MCF 10A (cell line): ENCODE measurements at regions not wholly inside any gene's neighbourhood (a gene's known extent, or its start where the extent isn't known, plus 50 kb on each side); places are given as distances from the start of the nearest gene placed in this dataset.

Experiments
- BruUV-seq: library from RNA; stranded (reverse); fragments of 400-500 nt; replicated peaks from 2 replicates; lab custom pipeline; 2021; lab: Mats Ljungman, UMichigan
- CTCF ChIA-PET: fragments of 300-600 bp; sonication (Branson Sonifier 250); formaldehyde crosslinking; extraction: SDS; loops from one replicate; lab custom pipeline; 2021; ENCODE audit warnings: antibody characterized with exemption, inconsistent platforms; lab: Yijun Ruan, JAX
- POLR2A ChIA-PET: fragments of 300-600, 350-650 bp; sonication (Branson Sonifier 250); formaldehyde crosslinking; extraction: SDS; loops from one replicate; lab custom pipeline; 2020; ENCODE audit warnings: antibody characterized with exemption, inconsistent platforms; lab: Yijun Ruan, JAX
- DNase-seq: peaks from one replicate; pipeline ENCODE4 v3.0.0-alpha.2; 2018; ENCODE audit not compliant: unreplicated experiment
- H3K27ac Mint-ChIP-seq: one replicate; pipeline ENCODE4 v1.8.0; 2022; ENCODE audit warnings: mild to moderate bottlenecking, low read depth, mixed read lengths; ENCODE audit not compliant: unreplicated experiment
- H3K27me3 Mint-ChIP-seq: one replicate; pipeline ENCODE4 v1.8.0; 2022; ENCODE audit warnings: mixed read lengths; ENCODE audit not compliant: insufficient read depth, unreplicated experiment
- H3K36me3 Mint-ChIP-seq: one replicate; pipeline ENCODE4 v1.8.0; 2022; ENCODE audit warnings: mild to moderate bottlenecking, moderate library complexity, mixed read lengths; ENCODE audit not compliant: insufficient read depth, unreplicated experiment
- H3K4me1 Mint-ChIP-seq: one replicate; pipeline ENCODE4 v1.8.0; 2022; ENCODE audit warnings: mixed read lengths; ENCODE audit not compliant: insufficient read depth, unreplicated experiment
- H3K4me3 Mint-ChIP-seq: one replicate; pipeline ENCODE4 v1.8.0; 2022; ENCODE audit warnings: mild to moderate bottlenecking, moderate library complexity, mixed read lengths; ENCODE audit not compliant: unreplicated experiment
- H3K9me3 Mint-ChIP-seq: one replicate; pipeline ENCODE4 v1.8.0; 2022; ENCODE audit warnings: mixed read lengths; ENCODE audit not compliant: unreplicated experiment
- CTCF ChIP-seq: fragments of 200-600 bp; IDR thresholded peaks from one replicate; pipeline ENCODE4 v1.8.0; 2022; ENCODE audit warnings: antibody characterized with exemption, mild to moderate bottlenecking; ENCODE audit not compliant: unreplicated experiment
- intact Hi-C: fragments of 100-400 bp; cut with micrococcal nuclease; formaldehyde crosslinking; loops from 2 replicates; pipeline ENCODE4 v1.14.1; 2022

- no peak overlapping the region for H3K27ac Mint-ChIP-seq
- no peak for TF ChIP-seq CTCF
- no TSS peak for BruUV-seq
- H3K36me3 Mint-ChIP-seq: no peaks in the 10 kb centered on the region
- intact Hi-C loops: no loop called here
- no peaks in the 10 kb centered on the region for H3K27me3 Mint-ChIP-seq
- H3K9me3 Mint-ChIP-seq: no peaks in the 10 kb centered on the region
- no peak overlapping the region for H3K4me3 Mint-ChIP-seq
- DNase-seq: no peak
- ChIA-PET POLR2A (no interaction called here), CTCF (no interaction called here)
- H3K4me1 Mint-ChIP-seq: no peaks in the 10 kb centered on the region
These were observed 468.0 kb upstream of the FZD8 start for GRCh38 chr10:36110097-36110496.

- Mint-ChIP-seq H3K4me3 (no peak overlapping the region), H3K27me3 (no peaks in the 10 kb centered on the region), H3K9me3 (no peaks in the 10 kb centered on the region), H3K27ac (no peak overlapping the region), H3K4me1 (no peaks in the 10 kb centered on the region), H3K36me3 (no peaks in the 10 kb centered on the region)
- BruUV-seq: no TSS peak
- TF ChIP-seq CTCF: no peak
- no peak for DNase-seq
- intact Hi-C loops: no loop called here
- POLR2A ChIA-PET: no interaction called here
- CTCF ChIA-PET: no interaction called here
These were observed 467.4 kb upstream of the FZD8 start for GRCh38 chr10:36109399-36110023.

GRCh38 chr10:36097696-36098095 lies 455.6 kb upstream of the FZD8 start:
- no peak overlapping the region for H3K27ac Mint-ChIP-seq
- no TSS peak for BruUV-seq
- ChIA-PET POLR2A (no interaction called here), CTCF (no interaction called here)
- no peaks in the 10 kb centered on the region for H3K27me3 Mint-ChIP-seq
- no peak for TF ChIP-seq CTCF
- H3K4me1 Mint-ChIP-seq: no peaks in the 10 kb centered on the region
- no peak for DNase-seq
- H3K9me3 Mint-ChIP-seq: no peaks in the 10 kb centered on the region
- intact Hi-C loops: no loop called here
- H3K4me3 Mint-ChIP-seq: no peak overlapping the region
- H3K36me3 Mint-ChIP-seq: no peaks in the 10 kb centered on the region

DNA sequence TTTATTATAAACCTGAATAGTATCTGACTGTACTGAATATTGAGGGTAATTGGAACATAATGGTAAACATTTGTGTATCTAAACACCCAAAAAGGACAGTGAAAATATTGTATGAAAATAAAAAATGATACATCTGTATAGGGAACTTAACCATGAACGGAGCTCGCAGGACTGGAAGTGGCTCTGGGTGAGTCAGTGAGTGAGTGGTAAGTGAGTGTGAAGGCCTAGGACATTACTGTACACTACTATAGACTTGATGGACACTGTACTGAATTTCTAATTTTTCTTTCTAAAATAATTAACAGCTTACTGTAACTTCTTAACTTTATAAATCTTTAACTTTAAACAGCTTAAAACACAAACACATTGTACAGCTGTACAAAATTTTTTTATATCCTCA lies 454.5 kb upstream of the FZD8 start:
- intact Hi-C loops: no loop called here
- no TSS peak for BruUV-seq
- no peak overlapping the region for H3K4me3 Mint-ChIP-seq
- TF ChIP-seq CTCF: no peak
- no peaks in the 10 kb centered on the region for H3K36me3 Mint-ChIP-seq
- no peaks in the 10 kb centered on the region for H3K27me3 Mint-ChIP-seq
- CTCF ChIA-PET: no interaction called here
- POLR2A ChIA-PET: no interaction called here
- no peaks in the 10 kb centered on the region for H3K9me3 Mint-ChIP-seq
- no peak overlapping the region for H3K27ac Mint-ChIP-seq
- no peak for DNase-seq
- no peaks in the 10 kb centered on the region for H3K4me1 Mint-ChIP-seq
